GM12892 (cell line): ENCODE measurements at regions not wholly inside any gene's neighbourhood (a gene's known extent, or its start where the extent isn't known, plus 50 kb on each side); places are given as distances from the start of the nearest gene placed in this dataset.

Experiments
- POLR2A ChIP-seq: IDR thresholded peaks from 2 replicates; pipeline ENCODE4 v1.6.1; 2011; ENCODE audit warnings: low read depth, low read length, control low read depth
- POLR2AphosphoS5 ChIP-seq: IDR thresholded peaks from 2 replicates; pipeline ENCODE4 v1.6.1; 2011; ENCODE audit warnings: low read depth, low read length, control low read depth
- TAF1 ChIP-seq: IDR thresholded peaks from 2 replicates; pipeline ENCODE4 v1.6.1; 2011; ENCODE audit warnings: low read depth, mild to moderate bottlenecking, control low read depth, low read length, borderline replicate concordance

DNA sequence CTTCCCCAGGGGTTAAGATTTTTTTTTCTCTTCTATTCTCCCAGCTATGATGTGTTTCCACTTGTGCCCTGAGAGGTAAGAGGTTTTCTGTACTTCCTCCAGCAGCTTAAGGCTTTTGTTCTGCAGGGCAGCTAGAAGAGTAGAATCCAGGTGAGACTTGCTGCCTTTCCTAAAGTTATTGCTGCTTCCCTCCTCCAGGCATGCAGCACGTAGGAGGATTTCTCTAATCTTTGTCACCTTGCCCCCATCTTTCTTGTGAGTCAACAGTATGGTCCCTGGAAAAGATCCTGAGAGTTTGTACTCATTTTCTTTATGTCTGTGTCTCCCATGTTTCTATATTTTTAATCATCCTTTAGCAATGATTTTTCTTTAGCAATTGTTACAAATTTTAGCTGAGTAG is 462.2 kb downstream of the SETBP1 start:
- TF ChIP-seq POLR2AphosphoS5 (no peak), POLR2A (no peak), TAF1 (no peak)
